ENCODE measurements at regions not wholly inside any gene's neighbourhood (a gene's known extent, or its start where the extent isn't known, plus 50 kb on each side); places are given as distances from the start of the nearest gene placed in this dataset.

GRCh38 chr5:143582176-143582575 lies 178.7 kb upstream of the NR3C1 start:
- H4K20me1 ChIP-seq (ENCODE audit: insufficient read depth, low read length) = no peaks in the 10 kb centered on the region
- H3K4me3 ChIP-seq (replicated peaks in 1 of 3; ENCODE audit: insufficient read depth in 1 of 3, low read depth in 2 of 3, low read length in 3 of 3) = no peak overlapping the region
- no peak for TF ChIP-seq ZNF317 (CRISPR knock-in tag; IDR thresholded peaks at IDR 0.05)
- no peak for TF ChIP-seq ZZZ3 (CRISPR knock-in tag; IDR thresholded peaks at IDR 0.05; ENCODE audit: borderline replicate concordance)
- TF ChIP-seq ZNF781 (CRISPR knock-in tag; IDR thresholded peaks at IDR 0.05; ENCODE audit: borderline replicate concordance, not compliant biosample characterization) = no peak
- no peak for TF ChIP-seq ZNF34 (CRISPR knock-in tag; IDR thresholded peaks at IDR 0.05; ENCODE audit: borderline replicate concordance)
- no peak for TF ChIP-seq ZBTB3 (CRISPR knock-in tag; IDR thresholded peaks at IDR 0.05; ENCODE audit: borderline replicate concordance, low read depth)
- TF ChIP-seq ZNF790 (CRISPR knock-in tag; IDR thresholded peaks at IDR 0.05; ENCODE audit: borderline replicate concordance) = no peak
- no peak for TF ChIP-seq ZNF879 (CRISPR knock-in tag; IDR thresholded peaks at IDR 0.05)
- no peak for TF ChIP-seq TFDP1 (CRISPR knock-in tag; IDR thresholded peaks at IDR 0.05; ENCODE audit: borderline replicate concordance)
- no peak for TF ChIP-seq HNF4G (IDR thresholded peaks at IDR 0.05; ENCODE audit: borderline replicate concordance, low read depth, low read length)
- TF ChIP-seq HNF4G (CRISPR knock-in tag; IDR thresholded peaks at IDR 0.05; ENCODE audit: borderline replicate concordance, low read depth) = no peak
- TF ChIP-seq ZNF142 (CRISPR knock-in tag; IDR thresholded peaks at IDR 0.05) = no peak
- no peak for TF ChIP-seq XBP1 (CRISPR knock-in tag; IDR thresholded peaks at IDR 0.05)
- no peak for TF ChIP-seq SALL1 (CRISPR knock-in tag; IDR thresholded peaks at IDR 0.05)
- TF ChIP-seq ZNF766 (CRISPR knock-in tag; IDR thresholded peaks at IDR 0.05; ENCODE audit: borderline replicate concordance) = no peak
- no peak for TF ChIP-seq EHMT2 (IDR thresholded peaks at IDR 0.05; ENCODE audit: borderline replicate concordance, low read depth, low read length)
- no peak for TF ChIP-seq NR2F2 (IDR thresholded peaks at IDR 0.05; ENCODE audit: borderline replicate concordance, low read depth)
- TF ChIP-seq ZNF552 (CRISPR knock-in tag; IDR thresholded peaks at IDR 0.05; ENCODE audit: borderline replicate concordance) = no peak
- WGBS (ENCODE audit: low lambda C conversion rate) = 81% methylated on average over 4 of the region's 4 CpGs
- no peaks in the 10 kb centered on the region for H3K9me3 ChIP-seq (ENCODE audit: low read length)
- FAIRE-seq (no peak), ATAC-seq (no peak), DNase-seq (ENCODE audit: low spot score) (no peak)
- H3K27ac ChIP-seq (ENCODE audit: extremely low read length, insufficient read depth, low read length) = no peak overlapping the region
- H3K36me3 ChIP-seq (replicated peaks in 1 of 2; ENCODE audit: control insufficient read depth in 1 of 2, insufficient read depth in 2 of 2, low read length in 2 of 2) = no peaks in the 10 kb centered on the region
- H3K27me3 ChIP-seq (ENCODE audit: control insufficient read depth in 1 of 2, insufficient read depth in 2 of 2, low read length in 2 of 2) = no peaks in the 10 kb centered on the region
- no peak overlapping the region for H2AFZ ChIP-seq (ENCODE audit: low read length)
- intact Hi-C loops (cut with micrococcal nuclease; ENCODE audit: unreplicated experiment) (no loop called here), in situ Hi-C loops (cut with HindIII; ENCODE audit: extremely low pct_ligation_motif_present, low pct_unique_long_range_greater_than_20kb) (no loop called here)
- H3K79me2 ChIP-seq (ENCODE audit: insufficient read depth, low read length) = no peaks in the 10 kb centered on the region
- no peak overlapping the region for H3K4me2 ChIP-seq (ENCODE audit: low read depth, low read length)
- no TSS peak for BruUV-seq (replicated peaks)
- CTCF ChIA-PET (ENCODE audit: low intra/inter-chr PET ratio, low total read pairs) = no interaction called here
- POLR2A ChIA-PET = interaction anchor here (0.7 kb wide), 1 partner anchor 77 kb away, joined by 4 read pairs; no protein-coding TSS in a partner anchor
- H3K4me1 ChIP-seq (ENCODE audit: insufficient read depth, low read length) = peaks cover 21% of the 10 kb centered on the region
- no peak overlapping the region for H3K9ac ChIP-seq (ENCODE audit: insufficient read depth, low read depth, low read length)

Measured in HepG2 (cell line).